Large intestine (tissue), 3 donors: ENCODE measurements at regions not wholly inside any gene's neighbourhood (a gene's known extent, or its start where the extent isn't known, plus 50 kb on each side); places are given as distances from the start of the nearest gene placed in this dataset.

Source experiments
- DNase-seq, 2 donors: peaks; one replicate each; pipeline versions ENCODE4 v3.0.0 to v3.0.0-alpha.2; 2013
- H3K27ac ChIP-seq: one replicate; pipeline ENCODE4 v1.5.1; 2013; ENCODE audit warnings: low read length
- H3K27me3 ChIP-seq: 2 replicates; pipeline ENCODE4 v1.6.1; 2013; ENCODE audit warnings: low read length; ENCODE audit not compliant: control insufficient read depth, insufficient read depth
- H3K36me3 ChIP-seq: 2 replicates; pipeline ENCODE4 v1.6.1; 2013; ENCODE audit warnings: low read length; ENCODE audit not compliant: control insufficient read depth, insufficient read depth
- H3K4me1 ChIP-seq: one replicate; pipeline ENCODE4 v1.6.1; 2013; ENCODE audit warnings: low read length; ENCODE audit not compliant: control insufficient read depth, insufficient read depth
- H3K4me3 ChIP-seq: one replicate; pipeline ENCODE4 v1.5.1; 2013; ENCODE audit warnings: low read length
- H3K9me3 ChIP-seq: one replicate; pipeline ENCODE4 v1.6.1; 2013; ENCODE audit warnings: mild to moderate bottlenecking, low read depth, low read length, moderate library complexity; ENCODE audit not compliant: control insufficient read depth
- WGBS: methylation state at CpG from one replicate; pipeline ENCODE4 v1.1.5; 2013; ENCODE audit warnings: low lambda C conversion rate; ENCODE audit not compliant: insufficient coverage; 5-methylcytosine and 5-hydroxymethylcytosine counted together

GRCh38 chr10:29037348-29038113 lies 251.3 kb upstream of the LYZL1 start:
- H3K4me3 ChIP-seq, result no peak overlapping the region
- no CpG with 5 or more reads among the region's 12 CpGs for WGBS
- no peak for DNase-seq
- no peak overlapping the region for H3K27ac ChIP-seq
- H3K27me3 ChIP-seq, result no peaks in the 10 kb centered on the region
- H3K9me3 ChIP-seq, result peaks cover 3% of the 10 kb centered on the region
- H3K36me3 ChIP-seq, result no peaks in the 10 kb centered on the region
- H3K4me1 ChIP-seq, result no peaks in the 10 kb centered on the region

GRCh38 chr10:29039091-29039490 lies 249.8 kb upstream of the LYZL1 start:
- Histone ChIP-seq H3K27ac (no peak overlapping the region), H3K36me3 (no peaks in the 10 kb centered on the region), H3K4me1 (no peaks in the 10 kb centered on the region), H3K27me3 (no peaks in the 10 kb centered on the region), H3K4me3 (no peak overlapping the region), H3K9me3 (peaks cover 7% of the 10 kb centered on the region)
- 50% methylated on average over 2 of the region's 5 CpGs for WGBS
- DNase-seq, result no peak

- Histone ChIP-seq H3K27me3 (no peaks in the 10 kb centered on the region), H3K27ac (no peak overlapping the region), H3K4me1 (no peaks in the 10 kb centered on the region), H3K4me3 (no peak overlapping the region), H3K36me3 (no peaks in the 10 kb centered on the region), H3K9me3 (peaks cover 7% of the 10 kb centered on the region)
- WGBS, result no CpG with 5 or more reads among the region's 2 CpGs
- no peak for DNase-seq
Measured at GRCh38 chr10:29039677-29040189, 249.1 kb upstream of the LYZL1 start.

- Histone ChIP-seq H3K36me3 (no peaks in the 10 kb centered on the region), H3K27me3 (no peaks in the 10 kb centered on the region), H3K4me3 (no peak overlapping the region), H3K4me1 (no peaks in the 10 kb centered on the region), H3K27ac (no peak overlapping the region), H3K9me3 (peaks cover 7% of the 10 kb centered on the region)
- DNase-seq, result no peak
- 70% methylated on average over 2 of the region's 7 CpGs for WGBS
Measured at GRCh38 chr10:29041616-29042015, 247.3 kb upstream of the LYZL1 start.

GRCh38 chr10:29048506-29048905 lies 240.4 kb upstream of the LYZL1 start:
- Histone ChIP-seq H3K9me3 (no peaks in the 10 kb centered on the region), H3K27me3 (no peaks in the 10 kb centered on the region), H3K27ac (no peak overlapping the region), H3K4me3 (no peak overlapping the region), H3K4me1 (no peaks in the 10 kb centered on the region), H3K36me3 (no peaks in the 10 kb centered on the region)
- DNase-seq, result no peak
- WGBS, result 100% methylated on average over 1 of the region's 1 CpG

- H3K27me3 ChIP-seq, result no peaks in the 10 kb centered on the region
- no peaks in the 10 kb centered on the region for H3K4me1 ChIP-seq
- no peak overlapping the region for H3K27ac ChIP-seq
- H3K36me3 ChIP-seq, result no peaks in the 10 kb centered on the region
- H3K4me3 ChIP-seq, result no peak overlapping the region
- no CpG with 5 or more reads among the region's 3 CpGs for WGBS
- no peak for DNase-seq
- no peaks in the 10 kb centered on the region for H3K9me3 ChIP-seq
Measured at GRCh38 chr10:29050081-29050480, 238.8 kb upstream of the LYZL1 start.

- Histone ChIP-seq H3K4me3 (no peak overlapping the region), H3K27me3 (no peaks in the 10 kb centered on the region), H3K27ac (no peak overlapping the region), H3K9me3 (no peaks in the 10 kb centered on the region), H3K36me3 (no peaks in the 10 kb centered on the region), H3K4me1 (no peaks in the 10 kb centered on the region)
- WGBS, result 92% methylated on average over 2 of the region's 2 CpGs
- no peak for DNase-seq
Measured at GRCh38 chr10:29055101-29055500, 233.8 kb upstream of the LYZL1 start.

- no peaks in the 10 kb centered on the region for H3K9me3 ChIP-seq
- H3K4me3 ChIP-seq, result no peak overlapping the region
- no peak overlapping the region for H3K27ac ChIP-seq
- no peak for DNase-seq
- no peaks in the 10 kb centered on the region for H3K36me3 ChIP-seq
- no CpG with 5 or more reads among the region's 2 CpGs for WGBS
- no peaks in the 10 kb centered on the region for H3K27me3 ChIP-seq
- no peaks in the 10 kb centered on the region for H3K4me1 ChIP-seq
Measured at GRCh38 chr10:29056729-29057128, 232.1 kb upstream of the LYZL1 start.

- Histone ChIP-seq H3K4me3 (no peak overlapping the region), H3K27ac (no peak overlapping the region), H3K27me3 (no peaks in the 10 kb centered on the region), H3K4me1 (no peaks in the 10 kb centered on the region), H3K36me3 (no peaks in the 10 kb centered on the region), H3K9me3 (no peaks in the 10 kb centered on the region)
- 17% methylated on average over 1 of the region's 4 CpGs for WGBS
- DNase-seq, result no peak
Measured at GRCh38 chr10:29057822-29058331, 231.0 kb upstream of the LYZL1 start.

GRCh38 chr10:29063806-29064644 lies 224.8 kb upstream of the LYZL1 start:
- peak overlapping the region; percentile 35 for H3K27ac ChIP-seq
- H3K4me1 ChIP-seq, result peaks cover 21% of the 10 kb centered on the region
- no peaks in the 10 kb centered on the region for H3K27me3 ChIP-seq
- 46% methylated on average over 3 of the region's 5 CpGs for WGBS
- H3K4me3 ChIP-seq, result no peak overlapping the region
- no peaks in the 10 kb centered on the region for H3K9me3 ChIP-seq
- peak; percentile 73 to 86 for DNase-seq
- no peaks in the 10 kb centered on the region for H3K36me3 ChIP-seq
